GM21528 (cell line): ENCODE measurements at regions not wholly inside any gene's neighbourhood (a gene's known extent, or its start where the extent isn't known, plus 50 kb on each side); places are given as distances from the start of the nearest gene placed in this dataset.
"Not testable (repeated sequence)": the region's sequence is repeated elsewhere in the genome, so short reads cannot be mapped to it uniquely, and the experiment has no call there.

Experiments
- ATAC-seq: cut with Tn5 transposase; IDR thresholded peaks from one replicate; pipeline ENCODE4 v1.9.1; 2021; ENCODE audit warnings: mild to moderate bottlenecking, moderate library complexity; ENCODE audit not compliant: unreplicated experiment, low FRiP score

GRCh38 chr5:174937201-174938123 lies 213.1 kb downstream of the MSX2 start:
- no peak for ATAC-seq

DNA sequence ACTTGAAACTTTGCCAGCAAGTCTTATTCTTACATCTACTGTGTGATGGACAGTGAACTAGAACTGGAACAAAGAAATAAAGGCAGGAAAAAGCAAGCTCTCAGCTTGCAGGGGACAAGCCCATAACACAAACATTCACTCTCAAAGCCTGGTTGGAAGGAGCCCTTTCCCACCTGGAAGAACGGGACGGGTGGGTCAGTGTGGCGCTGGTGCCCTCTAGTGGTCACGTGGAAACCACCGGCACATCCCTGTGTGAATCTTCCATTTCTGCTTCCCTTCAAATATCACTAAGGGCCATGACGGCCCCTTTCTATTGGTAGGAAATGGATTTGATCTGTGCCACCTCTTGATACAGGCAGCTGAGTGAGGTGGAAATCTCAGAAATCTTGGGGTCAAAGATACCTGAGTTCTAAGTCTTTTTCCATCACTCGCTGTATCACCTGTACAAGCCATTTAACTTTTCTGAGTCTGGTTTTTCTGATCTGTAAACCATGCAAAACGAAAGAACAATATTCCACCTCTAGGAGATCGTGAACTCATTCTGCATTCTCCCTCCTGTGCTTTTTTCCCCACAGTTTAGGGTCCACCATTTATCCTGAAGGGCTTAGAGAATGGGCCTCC lies 211.6 kb downstream of the MSX2 start:
- no peak for ATAC-seq

DNA sequence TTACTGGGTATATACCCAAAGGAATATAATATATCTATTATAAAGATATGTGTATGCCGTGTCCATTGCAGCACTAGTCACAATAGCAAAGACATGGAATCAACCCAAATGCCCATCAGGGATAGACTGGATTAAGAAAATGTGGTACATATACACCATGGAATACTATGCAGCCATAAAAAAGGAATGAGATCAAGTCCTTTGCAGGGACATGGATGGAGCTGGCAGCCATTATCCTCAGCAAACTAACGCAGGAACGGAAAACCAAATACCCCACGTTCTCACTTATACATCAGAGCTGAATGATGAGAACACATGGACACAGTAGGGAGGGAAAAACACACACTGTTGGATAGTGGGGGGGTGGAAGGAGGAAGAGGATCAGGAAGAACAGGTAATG lies 206.7 kb downstream of the MSX2 start:
- not testable (repeated sequence) for ATAC-seq

GRCh38 chr5:174925586-174925985 lies 201.2 kb downstream of the MSX2 start:
- no peak for ATAC-seq

DNA sequence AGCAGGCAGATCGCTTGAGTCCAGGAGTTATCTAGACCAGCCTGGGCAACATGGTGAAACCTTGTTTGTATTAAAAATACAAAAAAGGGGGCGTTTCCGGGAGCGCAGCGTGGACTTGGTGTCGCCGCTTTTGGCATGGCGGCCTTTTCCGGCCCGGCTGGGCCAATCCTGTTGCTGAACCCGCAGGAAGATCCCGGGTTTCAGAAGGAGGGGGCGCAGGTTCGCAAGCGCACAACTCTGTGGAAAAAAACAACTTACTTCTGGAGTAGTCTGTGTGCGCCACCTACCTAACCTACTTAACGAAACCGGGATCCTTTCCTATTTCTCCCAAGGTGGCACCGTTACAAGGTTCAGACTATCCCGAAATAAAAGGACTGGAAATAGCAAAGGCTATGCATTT lies 198.6 kb downstream of the MSX2 start:
- no peak for ATAC-seq

DNA sequence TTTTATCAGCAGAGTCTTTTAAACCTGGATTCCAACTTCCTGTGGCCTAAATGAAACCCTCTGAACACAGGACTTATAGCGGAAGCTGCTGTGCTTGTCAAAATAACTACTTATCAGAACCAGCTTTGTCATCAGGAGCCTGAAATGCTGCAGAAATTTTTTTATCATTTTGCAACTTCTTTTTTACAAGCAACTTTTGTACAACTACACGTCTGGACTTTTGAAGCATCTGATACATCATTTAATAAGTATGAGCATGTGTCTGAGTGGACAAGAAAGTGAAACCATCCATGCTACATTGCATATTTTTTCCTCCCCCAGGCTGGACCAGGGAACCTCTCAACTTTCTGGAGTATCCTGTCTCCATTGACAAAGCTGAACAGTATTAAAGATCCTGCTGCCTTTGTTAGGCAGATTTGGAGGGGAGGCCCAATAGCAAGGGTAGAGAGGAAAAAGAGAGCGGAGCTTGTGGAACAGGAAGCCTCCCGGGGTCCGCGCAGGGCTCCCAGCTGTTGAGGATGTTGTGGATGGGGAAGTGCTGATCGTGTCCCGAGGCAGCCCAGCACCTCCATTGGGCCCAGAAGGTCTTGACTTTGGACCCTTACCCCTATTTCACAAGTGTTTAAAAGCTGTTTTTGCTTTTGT lies 196.6 kb downstream of the MSX2 start:
- ATAC-seq, result no peak

GRCh38 chr5:174919351-174919750 lies 195.0 kb downstream of the MSX2 start:
- ATAC-seq, result no peak

DNA sequence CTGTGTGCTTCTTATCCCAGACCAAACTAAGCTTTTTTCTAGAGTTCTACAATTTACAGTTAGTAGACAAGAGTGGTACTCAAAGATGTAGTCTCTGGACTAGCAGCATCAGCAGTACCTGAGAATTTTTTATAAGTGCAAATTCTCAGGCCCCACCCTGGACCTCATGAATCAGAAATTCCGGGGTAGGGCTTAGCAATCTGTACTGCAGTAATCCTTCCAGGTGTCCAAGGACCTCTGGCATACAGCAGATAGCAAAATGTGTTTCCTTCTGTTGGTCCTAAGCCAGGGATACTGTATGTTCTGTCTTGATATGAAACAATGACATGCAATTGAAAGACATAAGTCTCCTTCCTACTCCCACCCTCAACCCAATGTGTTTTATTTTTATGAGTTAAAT lies 194.3 kb downstream of the MSX2 start:
- ATAC-seq, result no peak

DNA sequence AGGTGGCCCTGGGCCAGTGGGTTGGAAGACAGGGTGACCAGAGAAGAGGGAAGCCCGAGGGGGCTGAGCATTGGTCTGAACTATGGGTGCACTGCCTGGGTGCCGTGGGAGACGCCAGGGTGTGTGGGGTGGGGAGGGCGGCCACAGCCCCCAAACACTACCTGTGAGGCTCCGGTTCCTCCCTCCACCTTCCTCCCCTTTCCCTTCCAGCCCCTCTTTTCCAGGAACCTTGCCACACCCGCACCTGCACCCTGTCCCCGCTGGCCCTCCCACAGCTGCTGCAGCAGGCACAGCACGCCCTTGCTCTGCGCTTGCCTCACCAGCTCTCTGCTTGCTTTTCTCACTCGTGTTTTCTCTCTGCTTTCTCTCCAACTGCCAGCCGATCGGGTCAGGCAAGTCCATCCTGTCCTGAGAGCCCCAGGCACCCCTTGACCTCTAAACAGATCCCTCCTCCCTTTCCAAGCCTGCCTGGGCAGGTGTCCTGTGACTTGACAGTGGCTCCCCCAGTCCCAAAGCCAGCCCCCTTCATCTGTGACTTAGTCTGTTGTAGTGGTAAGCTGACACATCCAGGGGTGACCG lies 193.7 kb downstream of the MSX2 start:
- ATAC-seq, result no peak

DNA sequence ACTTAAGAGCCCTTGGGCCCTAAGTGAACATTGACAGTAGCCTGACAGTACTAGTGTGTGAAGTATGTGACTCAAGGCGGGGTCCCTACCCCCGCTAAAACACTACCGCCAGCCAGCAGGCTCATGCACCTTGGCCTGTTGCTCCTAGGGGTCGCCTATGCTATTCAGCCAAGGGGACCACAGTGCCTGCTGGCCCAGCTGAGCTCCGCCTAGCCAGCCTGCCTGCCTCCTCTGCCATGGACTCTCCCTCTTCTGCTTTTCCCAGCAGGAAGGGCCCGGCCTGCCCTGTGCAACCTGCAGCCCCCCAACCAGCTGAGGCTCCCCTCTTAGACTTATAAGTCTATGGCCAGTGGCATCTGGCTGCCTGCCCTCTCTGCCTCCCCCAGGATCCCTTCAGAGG lies 193.1 kb downstream of the MSX2 start:
- not testable (repeated sequence) for ATAC-seq

DNA sequence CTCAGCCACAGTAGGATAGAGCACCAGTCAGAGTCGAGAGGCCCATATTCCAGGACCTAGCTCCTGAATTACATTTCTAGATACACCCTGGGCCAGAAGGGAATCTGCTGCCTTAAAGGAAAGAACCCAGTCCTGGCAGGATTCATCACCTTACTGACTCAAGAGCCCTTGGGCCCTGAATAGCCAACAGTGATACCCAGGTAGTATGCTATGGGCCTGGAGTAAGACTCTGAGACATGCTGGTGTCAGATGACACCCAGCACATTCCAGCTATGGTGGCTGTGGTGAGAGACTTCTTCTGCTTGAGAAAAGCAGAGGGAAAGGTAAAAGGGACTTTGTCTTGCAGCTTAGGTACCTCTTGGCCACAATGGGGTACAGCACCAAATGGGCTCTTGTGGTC lies 192.5 kb downstream of the MSX2 start:
- not testable (repeated sequence) for ATAC-seq

DNA sequence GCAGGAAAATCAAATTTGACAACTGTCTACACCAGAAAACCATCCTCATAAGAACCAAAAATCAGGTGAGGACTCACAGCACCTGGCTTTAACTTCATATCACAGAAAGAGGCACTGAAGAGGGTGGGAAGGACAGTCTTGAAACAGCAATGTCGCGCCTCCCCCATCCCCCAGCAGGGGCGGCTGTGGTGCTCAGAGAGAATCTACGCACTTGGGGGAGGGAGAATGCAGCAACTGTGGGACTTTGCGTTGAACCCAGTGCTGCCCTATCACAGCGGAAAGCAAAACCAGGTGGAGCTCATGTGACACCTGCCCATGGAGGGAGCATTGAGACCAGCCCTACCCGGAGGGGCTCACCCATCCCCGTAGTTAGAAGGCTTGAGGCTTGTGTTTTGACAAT lies 191.8 kb downstream of the MSX2 start:
- no peak for ATAC-seq

- ATAC-seq, result no peak
Observed at GRCh38 chr5:174911118-174911517, 186.7 kb downstream of the MSX2 start.

GRCh38 chr5:174910245-174910737 lies 185.9 kb downstream of the MSX2 start:
- ATAC-seq, result peak; percentile 90

- ATAC-seq, result no peak
Observed at GRCh38 chr5:174903172-174903732, 178.9 kb downstream of the MSX2 start.

GRCh38 chr5:174901336-174901735 lies 177.0 kb downstream of the MSX2 start:
- no peak for ATAC-seq

- no peak for ATAC-seq
Observed at GRCh38 chr5:174900240-174900865, 176.0 kb downstream of the MSX2 start.

- ATAC-seq, result no peak
Observed at GRCh38 chr5:174897281-174897950, 173.0 kb downstream of the MSX2 start.

DNA sequence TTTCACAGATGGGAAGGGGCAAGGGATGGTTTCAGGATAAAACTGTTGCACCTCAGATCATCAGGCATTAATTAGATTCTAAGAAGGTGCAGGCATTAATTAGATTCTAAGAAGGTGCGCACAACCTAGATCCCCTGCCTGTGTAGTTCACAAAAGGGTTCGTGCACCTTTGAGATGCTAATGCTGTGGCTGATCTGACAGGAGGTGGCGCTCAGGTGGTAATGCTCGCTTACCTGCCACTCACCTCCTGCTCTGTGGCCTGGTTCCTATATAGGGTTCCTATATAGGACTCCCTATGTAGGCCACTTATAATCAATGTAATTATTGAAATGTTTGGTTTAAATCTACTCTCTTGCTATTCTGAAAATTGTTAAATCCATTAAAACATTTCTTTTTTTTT lies 171.0 kb downstream of the MSX2 start:
- ATAC-seq, result no peak

- no peak for ATAC-seq
Observed at GRCh38 chr5:174892742-174893141, 168.4 kb downstream of the MSX2 start.
